NCI-H345 treated with DMSO at 0.1 percent for 48 hours (cell line): ENCODE measurements at regions not wholly inside any gene's neighbourhood (a gene's known extent, or its start where the extent isn't known, plus 50 kb on each side); places are given as distances from the start of the nearest gene placed in this dataset.
"Not testable (repeated sequence)": the region's sequence is repeated elsewhere in the genome, so short reads cannot be mapped to it uniquely, and the experiment has no call there.

Experiments
- DNase-seq: peaks from one replicate; lab custom pipeline; 2025; ENCODE audit not compliant: unreplicated experiment; lab: John Stamatoyannopoulos, UW

DNA sequence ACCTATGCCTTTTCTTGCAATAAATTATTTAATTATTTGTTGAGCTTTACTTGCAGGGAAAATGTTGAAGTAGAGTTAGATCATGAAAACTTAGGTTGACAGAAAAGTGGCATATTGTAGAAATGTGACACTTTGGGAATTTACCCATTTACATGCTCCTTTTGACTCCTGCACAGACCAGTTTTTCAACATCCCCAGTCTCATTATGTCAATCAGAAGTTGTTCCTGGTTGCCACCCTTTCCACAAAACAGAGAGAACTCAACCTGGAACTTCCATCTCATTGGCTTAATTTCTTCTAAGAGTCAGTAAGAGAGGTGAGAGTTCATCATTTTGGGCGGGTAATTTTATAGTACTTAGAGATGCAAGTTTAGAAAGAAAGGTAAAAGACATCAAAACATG lies 284.6 kb upstream of the ANKRD50 start:
- DNase-seq, result no peak

DNA sequence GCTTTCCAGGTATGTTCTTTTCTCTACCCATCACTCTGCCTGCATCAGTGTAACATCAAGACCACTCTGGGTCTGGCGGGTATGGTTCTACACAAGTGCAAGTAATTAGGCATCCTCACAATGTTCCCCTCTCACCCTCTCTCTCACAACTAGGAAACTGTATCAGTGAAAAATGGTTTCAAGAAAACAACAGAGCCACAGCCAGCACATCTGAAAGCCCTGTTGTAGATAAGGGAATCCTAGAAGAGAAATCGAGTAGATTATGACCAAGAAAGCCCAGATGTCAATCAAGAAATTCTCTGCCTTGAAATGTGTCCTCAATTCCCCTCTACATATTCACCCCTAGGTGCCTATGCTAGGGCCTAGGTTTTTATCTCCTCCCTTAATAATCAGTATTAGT lies 281.3 kb upstream of the ANKRD50 start:
- no peak for DNase-seq

DNA sequence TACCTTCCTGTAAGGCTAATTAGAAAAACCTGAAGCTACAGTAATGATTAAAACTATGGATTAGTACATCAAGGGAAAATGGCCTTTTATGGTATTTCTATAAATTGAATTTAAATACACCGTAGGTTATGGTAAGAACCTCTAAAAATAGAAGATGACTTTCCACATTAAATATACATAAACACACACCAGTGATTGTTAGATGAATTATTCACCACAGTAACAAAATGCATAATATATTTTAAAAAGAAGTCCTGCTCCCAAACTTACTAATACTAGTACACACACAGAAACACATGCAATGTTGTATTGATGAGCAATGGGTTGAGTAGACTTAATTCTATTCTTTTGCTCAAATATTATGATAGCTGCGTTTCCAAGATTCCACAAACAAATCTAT lies 277.9 kb upstream of the ANKRD50 start:
- DNase-seq, result no peak

DNA sequence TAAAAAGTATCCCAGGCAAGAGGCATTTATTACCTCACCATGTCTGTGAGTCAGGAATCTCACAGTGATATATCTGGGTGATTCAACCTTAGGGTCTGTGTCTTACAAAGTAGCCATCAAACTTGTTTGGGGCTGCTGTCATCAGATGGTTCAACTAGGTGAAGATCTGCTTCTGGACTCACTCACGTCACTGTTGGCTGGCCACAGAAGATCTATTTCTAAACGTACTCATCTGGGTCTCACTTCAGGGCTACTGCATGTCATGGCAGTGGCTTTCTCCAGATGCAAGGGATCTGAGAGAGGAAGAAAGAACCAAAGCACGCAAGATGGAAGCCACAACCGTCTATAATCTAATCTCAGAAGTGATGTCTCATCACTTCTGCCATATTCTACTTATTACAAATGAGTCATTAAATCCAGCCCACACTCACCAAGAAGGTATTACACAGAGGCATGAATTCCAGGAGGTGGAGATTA lies 267.8 kb upstream of the ANKRD50 start:
- no peak for DNase-seq

DNA sequence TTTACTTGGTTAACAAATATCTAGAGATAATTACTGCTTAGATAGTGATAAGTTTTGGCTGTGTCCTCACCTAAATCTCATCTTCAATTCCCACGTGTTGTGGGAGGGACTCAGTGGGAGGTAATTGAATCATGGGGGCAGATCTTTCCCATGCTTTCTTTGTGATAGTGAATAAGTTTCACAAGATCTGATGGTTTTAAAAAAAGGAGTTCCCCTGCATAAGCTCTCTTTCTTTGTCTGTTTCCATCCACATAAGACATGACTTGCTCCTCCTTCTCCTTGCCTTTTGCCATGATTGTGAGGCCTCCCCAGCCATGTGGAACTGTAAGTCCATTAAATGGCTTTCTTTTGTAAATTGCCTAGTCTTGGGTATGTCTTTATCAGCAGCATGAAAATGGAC lies 266.0 kb upstream of the ANKRD50 start:
- not testable (repeated sequence) for DNase-seq

DNA sequence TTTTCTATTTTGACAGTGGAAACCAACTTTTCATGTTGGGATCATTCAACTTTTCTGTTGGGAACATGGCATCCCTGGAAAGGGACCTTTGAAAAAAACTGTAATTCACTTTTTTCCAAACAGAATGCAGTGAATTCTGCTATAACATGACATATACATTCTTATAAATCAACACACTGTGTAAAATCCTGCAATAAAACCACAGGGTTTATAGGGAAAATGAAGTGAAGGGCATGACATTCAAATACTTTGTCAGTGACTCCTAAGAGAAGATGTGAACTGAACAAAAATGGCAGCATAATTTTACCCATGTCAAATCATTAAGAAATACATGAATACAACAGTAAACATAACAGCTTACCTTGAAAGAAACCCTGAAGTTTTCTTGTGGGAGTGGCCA lies 264.5 kb upstream of the ANKRD50 start:
- DNase-seq, result no peak

DNA sequence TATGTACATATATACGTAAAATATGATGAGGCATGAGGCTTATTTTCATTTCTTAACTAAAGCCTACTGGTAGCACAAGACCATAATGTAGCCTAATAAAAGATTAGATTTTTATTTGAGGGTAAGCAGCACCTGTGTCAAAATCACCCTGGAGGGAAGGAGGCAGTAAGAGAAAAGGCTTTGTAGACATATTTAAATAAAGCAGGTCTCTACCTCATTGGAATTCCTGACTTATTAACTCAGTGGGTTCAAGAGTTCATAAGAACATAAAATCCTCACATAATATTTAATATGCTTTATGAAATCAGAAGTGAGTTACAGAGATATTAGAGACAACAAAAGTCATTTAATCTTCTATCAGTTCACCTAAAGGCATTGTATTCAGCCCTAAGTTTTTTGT lies 261.6 kb upstream of the ANKRD50 start:
- no peak for DNase-seq

DNA sequence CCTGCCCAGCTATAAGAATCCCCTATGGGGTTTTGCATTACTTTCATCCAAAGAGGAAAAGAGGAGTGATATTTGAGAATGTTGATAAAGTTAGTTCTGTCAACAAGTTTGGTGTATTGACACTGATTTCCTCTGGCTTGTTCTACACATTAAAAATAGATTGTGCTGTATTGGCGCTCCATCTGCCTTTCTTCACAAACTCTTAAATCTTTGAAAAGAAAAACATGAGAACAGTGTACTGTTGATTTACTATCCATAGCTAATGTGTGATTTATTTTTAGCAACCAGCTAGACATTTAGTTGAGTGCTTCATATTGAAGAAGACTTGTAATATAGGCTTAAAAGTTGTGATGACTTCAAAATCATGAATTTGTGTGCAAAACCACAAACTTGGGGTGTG lies 261.2 kb upstream of the ANKRD50 start:
- DNase-seq, result no peak

DNA sequence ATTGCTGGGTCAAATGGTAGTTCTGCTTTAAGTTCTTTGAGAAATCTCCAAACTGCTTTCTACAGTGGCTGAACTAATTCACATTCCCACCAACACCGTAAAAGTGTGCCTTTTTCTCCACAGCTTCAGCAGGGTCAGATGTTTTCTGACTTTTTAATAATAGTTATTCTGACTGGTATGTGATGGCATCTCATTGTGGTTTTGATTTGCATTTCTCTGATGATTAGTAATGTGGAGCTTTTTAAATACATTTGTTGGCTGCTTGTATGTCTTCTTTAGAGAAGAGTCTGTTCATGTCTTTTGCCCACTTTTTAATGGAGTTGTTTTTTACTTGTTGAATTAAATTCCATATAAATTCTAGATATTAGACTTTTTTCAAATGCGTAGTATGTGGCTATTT lies 257.5 kb upstream of the ANKRD50 start:
- no peak for DNase-seq

DNA sequence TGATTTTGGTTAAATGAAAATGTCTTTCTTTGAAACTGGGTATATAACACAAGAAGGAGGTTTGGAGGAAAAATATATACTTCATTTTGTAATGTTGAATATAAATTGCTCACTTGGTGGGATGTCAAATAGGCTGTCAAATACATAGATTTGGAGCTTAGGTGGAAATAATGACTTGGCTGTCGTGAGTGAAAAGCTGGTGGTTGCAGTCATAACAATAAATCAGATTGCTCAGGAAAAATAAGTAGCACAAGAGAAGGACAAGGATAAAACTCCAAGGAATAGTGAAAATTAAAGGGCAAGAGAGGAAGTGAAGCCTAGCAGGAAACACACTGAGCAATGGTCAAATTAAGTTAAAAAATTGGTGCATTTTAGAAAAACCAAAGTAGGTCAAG lies 253.0 kb upstream of the ANKRD50 start:
- DNase-seq, result no peak

DNA sequence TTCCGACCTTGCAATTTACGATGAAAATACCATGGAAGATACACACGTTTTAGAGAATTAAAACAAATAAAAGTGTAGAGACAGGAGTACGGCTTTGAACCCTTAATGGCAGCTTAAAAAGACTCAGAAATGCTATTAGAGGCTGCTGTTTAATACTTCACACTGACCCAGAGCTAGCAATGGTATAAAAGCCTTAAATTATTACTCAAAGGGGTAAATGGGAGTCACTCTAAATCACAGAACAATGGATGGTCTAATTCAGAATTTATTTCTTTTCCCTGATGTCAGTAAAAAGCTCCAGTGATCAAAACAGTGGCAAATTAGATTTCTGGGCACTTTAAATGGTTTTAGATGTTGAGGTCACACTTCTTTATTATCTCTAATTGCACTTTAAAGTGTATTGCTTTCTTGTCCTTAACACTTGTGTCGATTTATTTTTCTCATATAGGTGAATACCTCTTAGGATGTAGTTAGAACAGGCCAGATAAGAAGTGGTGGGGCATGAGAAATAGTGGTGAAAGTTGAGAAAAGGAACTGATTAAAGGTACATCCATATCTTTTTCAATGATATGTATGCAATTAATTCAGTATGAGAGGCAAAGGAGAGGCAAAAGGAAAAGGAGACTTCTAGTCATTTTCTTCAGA lies 252.4 kb upstream of the ANKRD50 start:
- DNase-seq, result no peak

DNA sequence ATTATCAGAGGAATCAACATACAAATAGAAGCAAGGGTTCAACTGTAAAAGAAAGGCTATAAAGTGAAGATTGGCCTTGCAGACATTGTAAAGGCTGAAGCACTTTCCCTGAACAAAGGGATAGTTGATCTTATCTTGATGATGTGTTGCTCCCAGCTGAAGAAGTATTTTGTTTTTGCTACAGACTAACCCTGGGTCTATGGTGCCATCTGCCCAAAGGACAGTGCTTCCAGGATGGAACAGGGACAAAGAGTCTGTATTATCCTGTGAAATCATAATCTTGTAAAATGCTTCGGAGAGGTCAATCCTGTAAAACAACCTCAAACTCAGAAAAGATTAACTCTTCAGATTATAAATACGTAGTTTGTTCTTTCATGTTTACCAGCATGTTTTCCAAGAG lies 251.7 kb upstream of the ANKRD50 start:
- no peak for DNase-seq

DNA sequence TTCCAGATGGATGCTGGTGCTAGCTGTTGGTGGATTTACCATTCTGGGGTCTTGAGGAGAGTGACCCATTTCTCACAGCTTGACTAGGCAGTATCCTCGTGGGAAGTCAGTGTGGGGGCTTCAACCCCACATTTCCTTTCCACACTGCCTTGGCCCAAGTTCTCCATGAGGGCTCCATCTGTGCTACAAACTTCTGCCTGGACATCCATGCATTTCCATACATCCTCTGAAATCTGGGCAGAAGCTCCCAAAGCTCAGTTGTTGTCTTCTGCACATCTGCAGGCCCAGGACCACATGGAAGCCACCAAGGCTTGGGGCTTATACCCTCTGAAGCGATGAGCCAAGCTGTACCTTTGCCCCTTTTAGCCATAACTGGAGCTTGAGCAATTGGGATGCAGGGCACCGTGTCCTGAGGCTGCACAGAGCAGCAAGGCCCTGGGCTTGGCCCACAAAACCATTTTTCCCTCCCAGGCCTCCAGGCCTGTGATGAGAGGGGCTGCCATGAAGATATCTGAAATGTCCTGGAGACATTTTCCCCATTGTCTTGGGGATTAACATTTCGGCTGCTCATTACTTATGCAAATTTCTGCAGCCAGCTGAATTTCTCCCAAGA lies 248.7 kb upstream of the ANKRD50 start:
- no peak for DNase-seq

DNA sequence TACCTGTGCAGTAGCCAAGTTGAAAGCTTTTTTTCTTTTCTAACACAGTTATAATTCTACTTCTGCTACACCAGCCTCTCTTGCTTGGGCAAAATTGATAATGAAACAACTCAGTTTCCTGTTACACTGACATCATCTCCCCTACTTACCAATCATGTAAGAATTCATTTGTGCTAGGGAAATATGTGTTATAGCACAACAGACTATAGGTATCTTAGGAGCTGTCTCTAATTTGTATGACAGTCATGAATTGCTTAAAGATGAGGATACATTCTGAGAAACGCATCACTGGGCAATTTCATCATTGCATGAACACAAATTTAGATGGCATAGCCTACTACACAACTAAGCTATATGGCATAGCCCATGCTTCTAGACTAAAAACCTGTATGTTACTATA lies 246.3 kb upstream of the ANKRD50 start:
- DNase-seq, result no peak

DNA sequence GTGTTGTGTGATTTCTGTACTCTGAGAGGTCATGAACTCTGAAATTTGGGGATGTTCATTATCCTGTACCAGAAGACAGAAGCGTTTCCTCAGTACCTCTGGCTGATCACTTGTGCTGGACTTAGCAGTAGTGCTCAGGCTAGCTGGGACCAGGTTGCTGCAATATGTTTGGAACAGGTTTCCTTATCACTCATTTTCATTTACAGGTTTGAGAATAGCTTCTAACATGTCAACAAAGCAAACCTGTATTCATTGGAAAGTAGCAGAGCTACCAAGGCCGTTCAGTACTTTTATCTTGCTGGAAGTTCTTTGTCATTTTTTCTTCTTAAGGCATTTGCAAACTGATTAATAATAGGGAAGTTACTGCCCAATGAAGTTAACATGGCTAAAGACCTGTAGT lies 242.9 kb upstream of the ANKRD50 start:
- no peak for DNase-seq

DNA sequence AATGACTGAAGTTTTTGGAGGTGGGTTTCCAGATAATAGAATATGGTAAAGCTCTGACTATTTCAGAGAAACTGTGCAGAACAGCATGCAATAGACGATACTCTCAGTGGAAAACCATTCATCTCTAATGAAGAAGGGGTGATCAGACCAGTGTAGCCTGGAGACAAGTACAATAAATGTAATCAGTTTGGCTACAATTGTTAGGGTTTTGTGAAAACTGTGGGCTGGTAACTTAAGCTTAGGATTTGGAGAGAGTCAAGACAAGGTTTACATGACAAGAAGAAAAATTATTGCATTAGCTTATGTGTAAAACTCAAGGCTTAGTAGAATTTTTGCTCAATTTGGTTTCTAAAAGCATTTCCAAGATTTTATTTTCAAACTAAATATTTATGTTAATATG lies 241.5 kb upstream of the ANKRD50 start:
- no peak for DNase-seq

DNA sequence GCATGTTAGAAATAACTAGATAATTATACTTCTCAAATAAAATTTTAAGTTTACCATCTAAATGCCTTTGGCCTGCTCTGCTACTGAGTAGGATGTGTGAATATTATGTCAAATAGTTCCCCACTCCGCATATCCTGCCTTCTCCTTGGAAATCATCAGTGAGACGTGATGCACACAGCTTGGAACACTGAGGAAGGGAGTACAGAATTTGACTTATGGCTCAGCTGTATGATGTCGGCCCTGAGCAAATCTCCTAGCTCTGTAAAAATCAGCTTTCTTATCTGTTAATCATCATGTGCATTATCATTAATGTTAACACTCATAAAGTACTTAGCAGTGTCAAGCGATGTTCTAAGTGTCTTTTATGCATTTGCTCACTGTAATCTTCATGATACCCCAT lies 241.0 kb upstream of the ANKRD50 start:
- no peak for DNase-seq

DNA sequence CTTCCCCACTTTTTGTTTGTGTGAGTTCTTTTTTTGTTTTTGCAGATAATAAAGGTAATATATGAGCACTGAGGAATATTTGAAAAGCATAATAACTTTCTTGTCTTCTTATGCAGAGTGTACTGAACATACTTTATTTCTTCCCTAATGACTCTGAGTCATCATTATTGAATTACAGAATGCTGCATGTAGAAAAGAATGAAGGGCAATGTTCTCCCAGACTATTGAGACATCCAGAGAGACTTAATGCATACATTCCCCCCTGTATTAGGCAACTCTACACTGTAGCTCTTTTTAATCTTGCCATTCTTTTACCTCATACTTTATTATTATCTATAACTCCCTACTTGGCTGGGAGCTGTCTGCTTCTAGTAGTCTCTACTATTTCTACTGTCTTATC lies 240.5 kb upstream of the ANKRD50 start:
- no peak for DNase-seq

DNA sequence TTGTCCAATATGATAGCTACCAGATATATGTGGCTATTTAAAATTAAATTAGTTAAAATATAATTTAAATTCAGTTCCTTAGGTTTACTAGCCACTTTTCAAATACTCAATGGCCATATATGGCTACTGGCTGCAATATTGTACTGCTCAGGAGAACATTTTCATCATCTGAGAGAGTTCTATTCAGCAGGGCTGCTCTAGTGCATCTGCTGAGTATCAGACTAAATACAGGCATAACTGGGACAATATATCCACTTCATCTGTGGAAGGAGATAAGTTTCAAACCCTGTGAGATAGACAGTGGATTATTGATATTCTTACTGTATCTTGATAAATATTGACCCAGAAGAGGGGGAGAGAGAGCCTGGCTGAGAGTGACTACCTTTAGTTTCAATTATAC lies 240.1 kb upstream of the ANKRD50 start:
- no peak for DNase-seq

DNA sequence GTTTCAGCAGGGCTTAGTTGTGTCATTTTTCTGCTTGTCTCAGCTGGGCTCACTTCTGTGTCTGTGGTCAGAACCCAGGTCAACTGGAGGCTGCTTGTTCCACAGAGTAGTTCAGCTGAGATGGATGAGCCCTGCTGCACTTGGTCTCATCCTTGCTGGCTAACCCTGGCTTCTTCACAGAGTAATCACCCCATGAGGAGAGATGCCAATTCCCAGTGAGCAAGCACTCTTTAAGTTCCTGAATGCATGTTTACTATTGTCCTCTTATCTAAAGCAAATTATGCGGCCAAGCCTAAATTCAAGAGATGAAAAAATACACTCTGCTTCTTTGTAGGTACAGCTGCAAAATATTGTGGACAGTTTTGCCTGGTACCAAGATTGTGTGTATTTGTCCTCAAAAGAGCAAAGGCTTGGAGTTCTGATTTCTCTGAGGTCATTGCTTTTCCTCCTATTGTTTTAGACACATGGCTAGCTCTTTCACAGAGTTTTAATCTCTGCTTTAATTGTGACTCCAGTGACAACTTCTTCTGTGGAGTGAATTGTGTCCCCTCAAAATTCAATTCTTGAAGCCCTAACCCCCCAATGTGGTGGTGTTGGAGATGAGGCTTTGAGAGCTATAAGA lies 236.6 kb upstream of the ANKRD50 start:
- DNase-seq, result no peak

DNA sequence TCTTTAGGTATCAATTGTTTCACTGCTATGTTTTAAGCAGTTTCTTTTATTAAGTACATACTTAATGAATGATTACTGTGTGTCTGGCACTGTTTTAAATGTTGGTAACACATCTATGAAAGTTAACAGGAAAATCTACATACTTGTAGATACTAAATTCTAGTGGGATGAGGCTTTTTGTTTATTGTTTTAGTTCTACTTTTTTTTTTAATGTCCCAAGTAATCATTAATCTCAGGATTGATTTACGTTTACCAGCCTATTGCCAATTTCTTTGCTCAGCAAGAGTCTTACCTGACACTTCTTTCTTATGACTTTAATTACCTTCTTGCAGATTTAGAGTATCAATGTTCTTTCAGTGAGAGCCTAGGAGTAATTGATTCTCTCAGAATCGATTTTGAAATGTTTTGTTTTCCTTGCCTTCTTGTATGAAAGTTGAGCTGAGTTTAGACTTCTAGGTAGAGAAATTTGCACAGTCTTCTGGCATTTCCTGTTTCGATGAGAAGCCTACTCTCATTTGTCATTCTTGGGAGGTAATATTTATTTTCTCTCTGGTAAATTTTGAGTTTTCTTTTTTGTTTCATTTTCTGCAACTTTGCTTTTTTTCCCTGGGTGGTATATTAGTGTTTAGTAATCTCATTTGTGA lies 235.2 kb upstream of the ANKRD50 start:
- DNase-seq, result no peak

DNA sequence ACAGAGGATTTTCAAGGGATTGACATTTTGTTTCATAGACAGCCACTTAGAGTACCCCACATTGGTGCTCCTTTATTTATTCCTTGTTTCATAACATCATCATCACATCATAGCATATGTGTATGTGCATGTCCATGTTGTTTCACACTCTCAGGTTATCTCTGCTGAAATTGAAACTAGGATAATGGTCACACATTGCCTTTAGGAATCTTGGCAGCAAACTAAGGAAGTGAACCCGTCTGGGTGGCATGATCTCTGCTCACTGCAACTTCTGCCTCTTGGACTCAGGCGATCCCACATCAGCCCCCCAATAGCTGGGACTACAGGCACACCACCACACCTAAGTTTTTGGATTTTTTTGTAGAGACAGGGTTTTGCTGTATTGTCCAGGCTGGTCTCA lies 234.2 kb upstream of the ANKRD50 start:
- no peak for DNase-seq
